Astrocyte of the spinal cord (primary cell): ENCODE measurements at regions not wholly inside any gene's neighbourhood (a gene's known extent, or its start where the extent isn't known, plus 50 kb on each side); places are given as distances from the start of the nearest gene placed in this dataset.
"Not testable (repeated sequence)": the region's sequence is repeated elsewhere in the genome, so short reads cannot be mapped to it uniquely, and the experiment has no call there.

Experiments
- DNase-seq: peaks from one replicate; pipeline ENCODE4 v3.0.0; 2011; ENCODE audit warnings: low read depth, low spot score
- H3K4me3 ChIP-seq: 2 replicates; pipeline ENCODE4 v1.5.1; 2011; ENCODE audit warnings: low read depth, mild to moderate bottlenecking, low read length, moderate library complexity
- in situ Hi-C: cut with HindIII; loops from 2 replicates; pipeline ENCODE4 v1.10.0; 2017; ENCODE audit warnings: low sequenced_read_pairs
- TF ChIP-seq, protein P1 (sequence below): IDR thresholded peaks from 2 replicates; pipeline ENCODE4 v1.5.1; 2012; ENCODE audit warnings: low read depth, mild to moderate bottlenecking, low read length, inconsistent platforms

DNA sequence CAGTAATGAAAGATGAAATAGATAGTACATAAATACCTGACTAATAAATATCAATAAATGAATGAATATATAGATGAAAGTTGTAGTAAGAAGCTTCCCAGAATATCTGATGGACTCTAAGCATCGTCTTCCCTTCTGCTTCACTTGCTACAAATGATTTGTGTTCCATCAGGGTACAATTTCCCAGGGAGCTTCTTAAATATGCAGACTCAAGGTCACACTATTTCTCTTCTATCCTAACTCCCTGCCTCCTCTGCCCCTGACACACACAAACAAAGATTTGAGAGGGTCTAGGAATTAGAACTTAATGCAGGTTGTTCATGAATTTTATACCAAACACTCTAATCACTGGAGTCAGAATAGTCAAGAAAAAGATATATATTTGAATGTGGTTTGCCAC, 415.9 kb upstream of the TMPRSS15 start:
- in situ Hi-C loops = no loop called here
- TF ChIP-seq, protein P1, sequence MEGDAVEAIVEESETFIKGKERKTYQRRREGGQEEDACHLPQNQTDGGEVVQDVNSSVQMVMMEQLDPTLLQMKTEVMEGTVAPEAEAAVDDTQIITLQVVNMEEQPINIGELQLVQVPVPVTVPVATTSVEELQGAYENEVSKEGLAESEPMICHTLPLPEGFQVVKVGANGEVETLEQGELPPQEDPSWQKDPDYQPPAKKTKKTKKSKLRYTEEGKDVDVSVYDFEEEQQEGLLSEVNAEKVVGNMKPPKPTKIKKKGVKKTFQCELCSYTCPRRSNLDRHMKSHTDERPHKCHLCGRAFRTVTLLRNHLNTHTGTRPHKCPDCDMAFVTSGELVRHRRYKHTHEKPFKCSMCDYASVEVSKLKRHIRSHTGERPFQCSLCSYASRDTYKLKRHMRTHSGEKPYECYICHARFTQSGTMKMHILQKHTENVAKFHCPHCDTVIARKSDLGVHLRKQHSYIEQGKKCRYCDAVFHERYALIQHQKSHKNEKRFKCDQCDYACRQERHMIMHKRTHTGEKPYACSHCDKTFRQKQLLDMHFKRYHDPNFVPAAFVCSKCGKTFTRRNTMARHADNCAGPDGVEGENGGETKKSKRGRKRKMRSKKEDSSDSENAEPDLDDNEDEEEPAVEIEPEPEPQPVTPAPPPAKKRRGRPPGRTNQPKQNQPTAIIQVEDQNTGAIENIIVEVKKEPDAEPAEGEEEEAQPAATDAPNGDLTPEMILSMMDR = no peak
- DNase-seq = no peak
- no peak overlapping the region for H3K4me3 ChIP-seq

DNA sequence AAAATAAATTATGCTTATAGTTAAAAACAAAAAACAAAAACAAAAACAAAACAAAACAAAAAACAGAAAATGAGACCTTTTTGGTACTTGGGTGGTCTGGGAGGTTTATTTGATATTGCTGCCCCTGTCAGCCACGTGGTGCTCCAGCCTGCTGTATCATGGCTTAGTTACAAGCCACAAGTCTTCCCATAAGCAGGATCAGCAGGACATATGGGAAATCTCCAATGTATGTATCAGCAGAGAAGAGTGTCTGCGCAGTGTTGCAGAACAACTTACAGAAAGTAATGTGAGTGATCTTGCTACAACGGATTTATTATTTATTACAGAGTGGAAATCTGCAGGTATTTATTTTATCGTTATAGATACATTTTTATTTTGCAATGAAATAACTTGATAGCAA, 423.0 kb upstream of the TMPRSS15 start:
- TF ChIP-seq, protein P1 = no peak
- in situ Hi-C loops = no loop called here
- no peak for DNase-seq
- no peak overlapping the region for H3K4me3 ChIP-seq

DNA sequence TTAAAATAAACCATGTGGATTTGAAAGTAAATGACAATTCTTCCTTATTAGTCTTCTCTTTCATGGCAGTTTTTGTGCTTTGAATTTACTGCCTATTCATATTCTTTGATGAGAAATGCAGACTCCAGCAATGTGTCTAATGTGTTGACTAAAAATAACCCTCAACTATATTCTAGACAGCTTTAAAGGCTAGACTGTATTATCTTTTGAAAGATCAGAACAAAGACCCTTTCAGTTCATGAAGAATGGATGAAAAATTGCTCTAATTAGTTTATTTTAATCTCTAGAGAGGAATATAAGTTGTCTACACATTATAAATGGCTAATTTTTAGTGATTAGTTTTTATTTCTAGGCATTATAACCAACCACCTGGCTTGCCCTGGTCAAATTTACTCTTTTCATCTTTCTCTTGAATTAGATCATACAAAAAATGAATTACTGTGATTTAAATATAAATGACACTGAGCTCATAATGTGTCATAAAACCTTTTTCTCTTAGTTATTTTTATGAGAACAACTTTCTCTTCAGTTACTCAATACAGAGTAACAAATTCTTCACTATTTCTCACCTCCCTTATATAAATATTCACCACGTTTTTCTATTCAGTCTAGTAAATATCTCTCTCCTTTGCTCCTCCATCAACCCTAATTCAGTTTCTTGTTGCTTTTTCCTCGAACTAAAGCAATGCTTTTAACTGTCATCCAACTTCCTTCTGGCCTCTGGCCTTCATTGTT, 428.5 kb upstream of the TMPRSS15 start:
- DNase-seq = peak; percentile 8
- in situ Hi-C loops = no loop called here
- TF ChIP-seq, protein P1 = no peak
- no peak overlapping the region for H3K4me3 ChIP-seq

DNA sequence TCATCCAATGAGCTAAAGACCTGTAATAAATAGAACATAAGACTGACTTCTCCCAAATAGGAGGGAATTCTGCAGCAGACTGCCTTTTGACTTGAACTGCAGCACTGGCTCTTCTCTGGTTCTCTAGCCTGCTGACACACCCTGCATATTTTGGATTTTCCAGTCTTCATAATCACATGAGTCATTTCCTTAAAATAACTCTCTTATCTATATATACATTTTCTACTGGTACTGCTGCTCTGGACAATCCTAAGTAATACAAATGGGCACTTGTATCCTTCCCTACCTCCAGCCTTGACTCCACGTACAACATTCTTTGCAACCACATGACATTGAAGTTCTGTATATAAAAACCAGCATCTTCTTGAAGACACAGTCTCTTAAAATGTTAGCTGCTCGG, 429.4 kb upstream of the TMPRSS15 start:
- H3K4me3 ChIP-seq = no peak overlapping the region
- DNase-seq = peak; percentile 80
- in situ Hi-C loops = no loop called here
- TF ChIP-seq, protein P1 = no peak

DNA sequence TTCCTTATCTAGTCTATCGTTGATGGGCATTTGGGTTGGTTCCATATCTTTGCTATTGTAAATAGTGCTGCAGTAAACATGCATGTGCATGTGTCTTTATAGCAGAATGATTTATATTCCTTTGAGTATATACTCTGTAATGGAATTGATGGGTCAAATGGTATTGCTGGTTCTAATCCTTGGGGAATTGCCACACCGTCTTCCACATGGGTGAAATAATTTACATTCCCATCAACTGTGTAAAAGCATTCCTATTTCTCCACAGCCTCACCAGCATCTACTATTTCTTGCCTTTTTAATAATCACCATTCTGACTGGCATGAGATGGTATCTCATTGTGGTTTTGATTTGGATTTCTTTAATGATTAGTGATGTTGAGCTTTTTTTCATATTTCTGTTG, 430.5 kb upstream of the TMPRSS15 start:
- DNase-seq, in situ Hi-C loops: not testable (repeated sequence)

DNA sequence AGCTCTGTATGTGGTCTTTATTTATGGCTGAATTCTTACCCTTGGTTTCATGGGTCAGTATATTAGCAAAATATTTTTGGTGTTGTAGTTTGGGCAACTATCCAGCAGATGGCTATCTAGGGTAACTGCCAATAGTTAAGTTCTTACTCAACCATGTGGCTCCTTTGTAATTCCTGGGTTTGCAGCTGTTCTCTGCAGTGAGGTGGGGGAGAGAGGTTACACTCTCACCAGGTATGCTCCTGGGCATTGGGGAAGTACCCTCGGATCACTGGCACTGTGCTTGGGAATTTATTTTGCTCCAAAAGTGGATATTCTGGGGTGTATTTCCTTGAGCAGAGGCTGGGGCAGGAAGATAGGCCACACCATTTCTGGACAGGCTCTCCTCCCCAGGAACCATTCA, 436.7 kb upstream of the TMPRSS15 start:
- in situ Hi-C loops = no loop called here
- peak; percentile 70 for DNase-seq
- TF ChIP-seq, protein P1 = peak; percentile 25
- H3K4me3 ChIP-seq = no peak overlapping the region

More for the DNA sequence above, 430.5 kb upstream of the TMPRSS15 start:
- H3K4me3 ChIP-seq = not testable (repeated sequence)

DNA sequence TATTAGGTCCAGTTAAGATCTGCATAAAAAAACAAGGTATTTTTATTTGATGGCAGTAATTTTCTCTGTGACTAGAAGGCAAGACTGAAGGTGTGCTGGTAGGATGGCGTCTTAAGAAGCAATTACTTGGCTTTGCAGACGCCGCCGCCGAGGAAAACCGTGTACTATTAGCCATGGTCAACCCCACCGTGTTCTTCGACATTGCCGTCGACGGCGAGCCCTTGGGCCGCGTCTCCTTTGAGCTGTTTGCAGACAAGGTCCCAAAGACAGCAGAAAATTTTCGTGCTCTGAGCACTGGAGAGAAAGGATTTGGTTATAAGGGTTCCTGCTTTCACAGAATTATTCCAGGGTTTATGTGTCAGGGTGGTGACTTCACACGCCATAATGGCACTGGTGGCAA, 454.0 kb upstream of the TMPRSS15 start:
- H3K4me3 ChIP-seq, DNase-seq, in situ Hi-C loops: not testable (repeated sequence)

DNA sequence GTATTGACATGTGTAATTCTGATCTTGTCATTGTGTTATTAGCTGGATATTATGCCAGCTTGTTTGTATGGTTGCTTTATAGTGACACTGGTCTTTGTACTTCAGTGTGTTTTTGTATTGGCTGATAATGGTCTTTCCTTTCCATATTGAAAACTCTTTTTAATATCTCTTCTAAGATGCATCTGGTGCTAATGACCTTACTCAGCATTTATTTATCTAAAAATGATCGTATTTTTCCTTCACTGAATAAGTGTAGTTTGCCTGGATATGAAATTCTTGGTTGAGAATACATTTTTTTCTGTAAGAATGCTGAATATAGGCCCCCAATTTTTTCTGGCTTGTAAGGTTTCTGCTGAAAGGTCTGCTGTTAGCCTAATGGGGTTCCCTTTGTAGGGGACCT, 465.5 kb upstream of the TMPRSS15 start:
- H3K4me3 ChIP-seq = no peak overlapping the region
- no peak for DNase-seq
- in situ Hi-C loops = no loop called here
- TF ChIP-seq, protein P1 = no peak
